GM12878 (cell line): ENCODE measurements at regions not wholly inside any gene's neighbourhood (a gene's known extent, or its start where the extent isn't known, plus 50 kb on each side); places are given as distances from the start of the nearest gene placed in this dataset.

Experiments used
- ATAC-seq: fragments of 200-7000 bp; cut with Tn5 transposase; 3 replicates; pipeline ENCODE4 v1.9.1; 2020; ENCODE audit warnings: mild to moderate bottlenecking, moderate library complexity
- BruUV-seq: library from RNA; stranded (reverse); fragments of 400-500 nt; replicated peaks from 2 replicates; lab custom pipeline; 2021; lab: Mats Ljungman, UMichigan
- CTCF ChIA-PET: fragments of 300-600 bp; sonication (Branson Sonifier 250); formaldehyde crosslinking; extraction: SDS; loops from one replicate; lab custom pipeline; 2021; ENCODE audit warnings: inconsistent platforms; lab: Yijun Ruan, JAX
- POLR2A ChIA-PET: fragments of 350-600 bp; formaldehyde crosslinking; extraction: SDS; loops from one replicate; lab custom pipeline; 2021; ENCODE audit warnings: inconsistent platforms; lab: Charles Lee
- RAD21 ChIA-PET: fragments of 300-600 bp; sonication (Branson Sonifier 250); formaldehyde crosslinking; loops from one replicate; lab custom pipeline; 2023; ENCODE audit warnings: antibody characterized with exemption; ENCODE audit not compliant: unreplicated experiment; lab: Charles Lee
- SMC1A ChIA-PET: fragments of 300-600 bp; sonication (Branson Sonifier 250); formaldehyde crosslinking; loops from one replicate; lab custom pipeline; 2023; ENCODE audit not compliant: unreplicated experiment, uncharacterized antibody; lab: Charles Lee
- DNase-seq: peaks from one replicate; pipeline ENCODE4 v3.0.0-alpha.2; 2011; ENCODE audit warnings: low read depth, low spot score
- FAIRE-seq: peaks from 3 replicates; lab custom pipeline; 2011; peaks lifted over from hg19 to GRCh38; lab: Jason Lieb, UNC
- H2AFZ ChIP-seq: 2 replicates; pipeline ENCODE4 v1.6.0; 2011; ENCODE audit warnings: low read depth, low read length, control low read depth; ENCODE audit not compliant: control insufficient read depth
- H3K27ac ChIP-seq: 2 replicates; pipeline ENCODE4 v1.5.1; 2011; ENCODE audit warnings: control low read depth; ENCODE audit not compliant: control insufficient read depth, insufficient read depth
- H3K27me3 ChIP-seq, 2 experiments: replicated peaks in 1 of 2; 2 replicates each; pipeline versions ENCODE4 v1.6.0 to v1.6.1; 2011; ENCODE audit warnings: low read length in 1 of 2; ENCODE audit not compliant: control insufficient read depth in 2 of 2, insufficient read depth in 2 of 2
- H3K36me3 ChIP-seq, 2 experiments: 2 replicates each; pipeline ENCODE4 v1.5.1; 2011; ENCODE audit warnings: low read length in 1 of 2; ENCODE audit not compliant: control insufficient read depth in 2 of 2, insufficient read depth in 2 of 2
- H3K4me1 ChIP-seq: 2 replicates; pipeline ENCODE4 v1.6.1; 2011; ENCODE audit warnings: mild to moderate bottlenecking, low read length, moderate library complexity, mixed read lengths; ENCODE audit not compliant: control insufficient read depth, insufficient read depth
- H3K4me2 ChIP-seq: 2 replicates; pipeline ENCODE4 v1.6.0; 2011; ENCODE audit warnings: control low read depth; ENCODE audit not compliant: control insufficient read depth, insufficient read depth
- H3K4me3 ChIP-seq: fragments of 200-600 bp; sonication (generic); 2 replicates; pipeline ENCODE4 v1.5.1; 2016
- H3K79me2 ChIP-seq: 2 replicates; pipeline ENCODE4 v1.6.0; 2011; ENCODE audit warnings: low read length; ENCODE audit not compliant: control insufficient read depth, insufficient read depth
- H3K9ac ChIP-seq: 2 replicates; pipeline ENCODE4 v1.8.0; 2011; ENCODE audit warnings: low read length, control low read depth, mixed read lengths; ENCODE audit not compliant: control insufficient read depth, insufficient read depth
- H3K9me3 ChIP-seq: replicated peaks from 3 replicates; pipeline ENCODE4 v1.5.1; 2011; ENCODE audit warnings: mild to moderate bottlenecking, low read length; ENCODE audit not compliant: control insufficient read depth, insufficient read depth
- H4K20me1 ChIP-seq: 2 replicates; pipeline ENCODE4 v1.6.0; 2011; ENCODE audit not compliant: control insufficient read depth, insufficient read depth
- EGR1 ChIP-seq, 2 experiments: IDR thresholded peaks; 1 replicate in 1 of 2; 2 replicates in 1 of 2; pipeline ENCODE4 v1.6.1; 2011 to 2012; ENCODE audit warnings: low read depth in 2 of 2, low read length in 2 of 2, borderline replicate concordance in 1 of 2, mild to moderate bottlenecking in 1 of 2, moderate library complexity in 1 of 2
- NR2F1 ChIP-seq: fragments of 450-650 bp; conservative IDR thresholded peaks from 2 replicates; pipeline ENCODE4 v1.6.1; 2017; ENCODE audit warnings: mild to moderate bottlenecking
- SIX5 ChIP-seq: IDR thresholded peaks from 2 replicates; pipeline ENCODE4 v1.6.1; 2011; ENCODE audit warnings: mild to moderate bottlenecking, low read depth, low read length, moderate library complexity; ENCODE audit not compliant: severe bottlenecking
- SUZ12 ChIP-seq: fragments of 200-600 bp; sonication (generic); IDR thresholded peaks from one replicate; pipeline ENCODE4 v1.6.1; 2018; ENCODE audit warnings: antibody characterized with exemption, mild to moderate bottlenecking; ENCODE audit not compliant: unreplicated experiment
- YBX1 ChIP-seq: fragments of 450-650 bp; IDR thresholded peaks from 2 replicates; pipeline ENCODE4 v1.6.1; 2016; ENCODE audit warnings: antibody characterized with exemption
- in situ Hi-C: fragments of 300-500 bp; cut with MboI; formaldehyde crosslinking; loops from 9 replicates; pipeline ENCODE4 v1.14.3; 2018; ENCODE audit warnings: mixed read lengths
- intact Hi-C: fragments of 100-400 bp; cut with micrococcal nuclease; formaldehyde crosslinking; loops from one replicate; pipeline ENCODE4 v1.14.2; 2022; ENCODE audit not compliant: unreplicated experiment

- TF ChIP-seq YBX1, result no peak
- no peak for TF ChIP-seq SIX5
Observed at GRCh38 chr6:87905101-87905641, 142.5 kb upstream of the SPACA1 start (continued).

- Histone ChIP-seq H3K27ac (peak overlapping the region; percentile 83), H3K9ac (no peak overlapping the region), H3K9me3 (no peaks in the 10 kb centered on the region), H3K79me2 (no peaks in the 10 kb centered on the region), H3K27me3 (no peaks in the 10 kb centered on the region), H4K20me1 (no peaks in the 10 kb centered on the region), H3K36me3 (no peaks in the 10 kb centered on the region), H3K4me1 (peaks cover 55% of the 10 kb centered on the region), H3K4me3 (no peak overlapping the region), H3K4me2 (peak overlapping the region; percentile 28; the same call in 1 of the 2 replicates), H2AFZ (peak overlapping the region; percentile 63)
- ChIA-PET SMC1A (interaction anchor here (0.8 to 12.3 kb wide), 9 partner anchors 14 to 268 kb away, joined by 3 to 203 read pairs (median 4); no protein-coding TSS in a partner anchor), POLR2A (interaction anchor here (0.5 to 2.1 kb wide), 4 partner anchors 22 to 203 kb away, joined by 3 to 5 read pairs (median 4); no protein-coding TSS in a partner anchor), RAD21 (interaction anchor here (1.2 to 6.7 kb wide), 8 partner anchors 11 to 147 kb away, joined by 4 to 79 read pairs (median 12); no protein-coding TSS in a partner anchor), CTCF (interaction anchor here (0.7 to 6.7 kb wide), 5 partner anchors 13 to 79 kb away, joined by 3 to 51 read pairs (median 12); no protein-coding TSS in a partner anchor)
- no peak for DNase-seq
- intact Hi-C loops (no loop called here), in situ Hi-C loops (no loop called here)
- TF ChIP-seq SUZ12, result no peak
- 0 out of 2 replicates have a peak, but pooled peaks have one; percentile 10 for TF ChIP-seq NR2F1
- TF ChIP-seq EGR1 (IDR thresholded peaks at IDR 0.05; ENCODE audit: borderline replicate concordance in 1 of 2, low read depth in 2 of 2, low read length in 2 of 2), result no peak
- no peak for FAIRE-seq
- ATAC-seq, result no peak
- BruUV-seq, result no TSS peak
Observed at GRCh38 chr6:87904011-87904410, 143.6 kb upstream of the SPACA1 start.
